ENCODE measurements at regions not wholly inside any gene's neighbourhood (a gene's known extent, or its start where the extent isn't known, plus 50 kb on each side); places are given as distances from the start of the nearest gene placed in this dataset.
A peak's percentile ranks its signal among the peaks of the same experiment; 100 is the strongest.

- DNase-seq, result no peak
Measured at GRCh38 chr2:121086450-121086849, 198.6 kb downstream of the TFCP2L1 start.

GRCh38 chr2:121087117-121087516 lies 197.9 kb downstream of the TFCP2L1 start:
- DNase-seq, result no peak

GRCh38 chr2:121088251-121089165 lies 196.5 kb downstream of the TFCP2L1 start:
- no peak for DNase-seq

- no peak for DNase-seq
Measured at GRCh38 chr2:121089166-121089510, 195.9 kb downstream of the TFCP2L1 start.

- DNase-seq, result no peak
Measured at GRCh38 chr2:121090088-121090715, 194.8 kb downstream of the TFCP2L1 start.

GRCh38 chr2:121092095-121092494 lies 192.9 kb downstream of the TFCP2L1 start:
- no peak for DNase-seq

GRCh38 chr2:121093692-121094091 lies 191.3 kb downstream of the TFCP2L1 start:
- no peak for DNase-seq

GRCh38 chr2:121094101-121094500 lies 190.9 kb downstream of the TFCP2L1 start:
- DNase-seq, result no peak

- no peak for DNase-seq
Measured at GRCh38 chr2:121094845-121095244, 190.2 kb downstream of the TFCP2L1 start.

GRCh38 chr2:121095257-121096080 lies 189.5 kb downstream of the TFCP2L1 start:
- DNase-seq, result peak; percentile 79

GRCh38 chr2:121096611-121097010 lies 188.4 kb downstream of the TFCP2L1 start:
- no peak for DNase-seq

- no peak for DNase-seq
Measured at GRCh38 chr2:121098556-121098955, 186.4 kb downstream of the TFCP2L1 start.

- no peak for DNase-seq
Measured at GRCh38 chr2:121099329-121100290, 185.4 kb downstream of the TFCP2L1 start.

GRCh38 chr2:121101093-121101715 lies 183.8 kb downstream of the TFCP2L1 start:
- DNase-seq, result no peak

GRCh38 chr2:121102941-121103340 lies 182.1 kb downstream of the TFCP2L1 start:
- DNase-seq, result no peak

- DNase-seq, result no peak
Measured at GRCh38 chr2:121103960-121104359, 181.0 kb downstream of the TFCP2L1 start.

GRCh38 chr2:121104721-121105141 lies 180.3 kb downstream of the TFCP2L1 start:
- no peak for DNase-seq

GRCh38 chr2:121110924-121111323 lies 174.1 kb downstream of the TFCP2L1 start:
- DNase-seq, result no peak

- DNase-seq, result no peak
Measured at GRCh38 chr2:121118951-121119350, 166.1 kb downstream of the TFCP2L1 start.

GRCh38 chr2:121120411-121120810 lies 164.6 kb downstream of the TFCP2L1 start:
- no peak for DNase-seq

GRCh38 chr2:121120991-121121390 lies 164.0 kb downstream of the TFCP2L1 start:
- DNase-seq, result no peak

- no peak for DNase-seq
Measured at GRCh38 chr2:121121661-121122060, 163.3 kb downstream of the TFCP2L1 start.
